ENCODE measurements at regions not wholly inside any gene's neighbourhood (a gene's known extent, or its start where the extent isn't known, plus 50 kb on each side); places are given as distances from the start of the nearest gene placed in this dataset.

- no peak overlapping the region for H3K9ac ChIP-seq (ENCODE audit: low read length)
- H3K27ac ChIP-seq (ENCODE audit: low read depth, low read length, poor library complexity, severe bottlenecking), result no peak overlapping the region
- no peak overlapping the region for H3K4me2 ChIP-seq (ENCODE audit: low read length)
- no peak overlapping the region for H2AFZ ChIP-seq (ENCODE audit: low read length)
- H3K4me1 ChIP-seq (ENCODE audit: insufficient read depth, low read length, severe bottlenecking), result no peaks in the 10 kb centered on the region
- no peaks in the 10 kb centered on the region for H3K9me3 ChIP-seq (ENCODE audit: low read length)
- H3K4me3 ChIP-seq (ENCODE audit: low read depth, low read length, poor library complexity, severe bottlenecking), result no peak overlapping the region
- H4K20me1 ChIP-seq (ENCODE audit: insufficient read depth, low read length), result no peaks in the 10 kb centered on the region
- H3K79me2 ChIP-seq (ENCODE audit: insufficient read depth, low read length), result no peaks in the 10 kb centered on the region
- no peaks in the 10 kb centered on the region for H3K36me3 ChIP-seq (ENCODE audit: insufficient read depth, low read length)
- no peaks in the 10 kb centered on the region for H3F3A ChIP-seq (ENCODE audit: insufficient read depth, low read length)
- no peak for TF ChIP-seq CTCF (IDR thresholded peaks at IDR 0.05; ENCODE audit: low read length)
- no peak for TF ChIP-seq EZH2 (IDR thresholded peaks at IDR 0.05; ENCODE audit: borderline replicate concordance, low read length)
- H3K9me2 ChIP-seq (ENCODE audit: low read depth, low read length), result no peaks in the 10 kb centered on the region
- H3K27me3 ChIP-seq (ENCODE audit: insufficient read depth, low read length), result no peaks in the 10 kb centered on the region
These were observed 62.4 kb upstream of the SKOR2 start for GRCh38 chr18:47313901-47314300.

- H3F3A ChIP-seq (ENCODE audit: insufficient read depth, low read length), result no peaks in the 10 kb centered on the region
- TF ChIP-seq EZH2 (IDR thresholded peaks at IDR 0.05; ENCODE audit: borderline replicate concordance, low read length) (no peak), CTCF (IDR thresholded peaks at IDR 0.05; ENCODE audit: low read length) (no peak)
- no peaks in the 10 kb centered on the region for H3K9me3 ChIP-seq (ENCODE audit: low read length)
- H3K9ac ChIP-seq (ENCODE audit: low read length), result no peak overlapping the region
- no peaks in the 10 kb centered on the region for H3K79me2 ChIP-seq (ENCODE audit: insufficient read depth, low read length)
- H4K20me1 ChIP-seq (ENCODE audit: insufficient read depth, low read length), result no peaks in the 10 kb centered on the region
- no peaks in the 10 kb centered on the region for H3K4me1 ChIP-seq (ENCODE audit: insufficient read depth, low read length, severe bottlenecking)
- no peaks in the 10 kb centered on the region for H3K36me3 ChIP-seq (ENCODE audit: insufficient read depth, low read length)
- no peak overlapping the region for H3K4me2 ChIP-seq (ENCODE audit: low read length)
- no peak overlapping the region for H3K4me3 ChIP-seq (ENCODE audit: low read depth, low read length, poor library complexity, severe bottlenecking)
- no peaks in the 10 kb centered on the region for H3K27me3 ChIP-seq (ENCODE audit: insufficient read depth, low read length)
- H3K27ac ChIP-seq (ENCODE audit: low read depth, low read length, poor library complexity, severe bottlenecking), result no peak overlapping the region
- H2AFZ ChIP-seq (ENCODE audit: low read length), result no peak overlapping the region
- H3K9me2 ChIP-seq (ENCODE audit: low read depth, low read length), result no peaks in the 10 kb centered on the region
These were observed 60.1 kb upstream of the SKOR2 start for GRCh38 chr18:47311585-47311984.

All from OCI-LY1 (cell line).